Peyer's patch (tissue), 4 donors: ENCODE measurements at regions not wholly inside any gene's neighbourhood (a gene's known extent, or its start where the extent isn't known, plus 50 kb on each side); places are given as distances from the start of the nearest gene placed in this dataset.

Experiments
- CTCF ChIP-seq, 6 experiments: fragments of 450-650 bp in 4 of 6; fragments of 200-600 bp in 2 of 6; sonication (generic) in 1 of 6; IDR thresholded peaks; one replicate each; pipeline ENCODE4 v1.5.1; 2017 to 2019; ENCODE audit warnings: antibody characterized with exemption in 6 of 6, mild to moderate bottlenecking in 3 of 6, moderate library complexity in 1 of 6
- POLR2A ChIP-seq, 2 donors: fragments of 450-650 bp; IDR thresholded peaks; one replicate each; pipeline ENCODE4 v1.5.1; 2017; ENCODE audit warnings: antibody characterized with exemption in 2 of 2, mild to moderate bottlenecking in 2 of 2, moderate library complexity in 2 of 2

GRCh38 chr13:23990455-23990854 is 93.2 kb upstream of the C1QTNF9B start:
- TF ChIP-seq POLR2A (IDR thresholded peaks at IDR 0.05) (no peak), CTCF (IDR thresholded peaks at IDR 0.05) (no peak)
